ENCODE measurements at regions not wholly inside any gene's neighbourhood (a gene's known extent, or its start where the extent isn't known, plus 50 kb on each side); places are given as distances from the start of the nearest gene placed in this dataset.
"Not testable (repeated sequence)": the region's sequence is repeated elsewhere in the genome, so short reads cannot be mapped to it uniquely, and the experiment has no call there.

DNA sequence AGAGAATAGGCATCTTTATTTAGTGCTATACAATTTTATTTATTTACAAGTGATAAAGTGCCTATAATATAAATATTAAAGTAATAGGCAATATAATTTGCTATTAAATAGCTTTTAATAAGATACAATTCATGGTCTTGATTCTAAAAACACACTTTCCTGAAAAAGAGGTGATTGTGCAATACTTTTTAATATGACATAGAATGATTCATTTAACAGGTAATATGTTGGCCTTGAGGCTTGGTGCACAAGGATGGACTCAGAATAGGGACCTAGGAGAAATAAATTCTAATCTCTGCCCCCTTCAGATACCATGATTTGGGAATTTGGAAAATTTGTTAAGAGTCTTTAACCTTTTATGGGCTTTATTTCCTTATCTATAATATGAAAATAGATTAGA, 149.9 kb upstream of the FUT9 start:
- no peak for DNase-seq (ENCODE audit: low read depth)

DNA sequence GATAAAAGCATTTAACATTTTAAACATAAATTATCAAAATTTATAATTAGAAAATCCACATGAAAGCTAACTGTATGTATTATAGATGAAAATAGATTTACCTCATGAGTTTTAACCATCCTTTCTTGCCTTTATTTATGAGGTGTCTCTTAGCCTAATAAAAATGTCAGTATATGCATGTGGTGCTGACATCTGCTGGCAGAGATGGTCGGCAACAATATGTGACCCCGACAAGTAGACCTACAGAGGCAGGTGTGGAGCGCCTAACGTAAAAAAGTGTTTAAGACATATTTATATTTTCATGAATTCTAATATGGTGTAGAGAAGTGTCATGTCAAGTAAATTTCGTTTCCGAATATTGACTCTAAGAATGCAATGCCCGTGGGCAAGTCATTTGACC, 149.0 kb upstream of the FUT9 start:
- no peak for DNase-seq (ENCODE audit: low read depth)

DNA sequence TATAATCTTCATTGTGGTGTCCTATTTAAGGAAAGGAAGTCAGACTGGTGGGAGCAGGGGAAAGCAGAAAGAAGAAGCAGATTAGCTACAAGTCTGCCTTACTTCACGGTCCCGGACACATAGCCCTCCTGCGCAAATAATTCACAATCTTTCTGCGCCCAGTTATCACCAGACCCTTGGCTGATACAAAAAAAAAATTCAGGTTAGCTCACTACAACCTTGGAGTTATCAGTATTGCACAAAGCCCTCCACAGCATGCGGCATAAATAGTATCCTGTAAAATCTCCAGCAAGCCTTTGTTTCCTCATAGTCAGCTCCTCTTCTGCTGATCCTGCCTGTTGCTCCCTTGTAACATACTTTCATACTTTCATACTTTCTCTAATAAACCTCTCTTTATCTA, 148.6 kb upstream of the FUT9 start:
- DNase-seq (ENCODE audit: low read depth) = no peak

DNA sequence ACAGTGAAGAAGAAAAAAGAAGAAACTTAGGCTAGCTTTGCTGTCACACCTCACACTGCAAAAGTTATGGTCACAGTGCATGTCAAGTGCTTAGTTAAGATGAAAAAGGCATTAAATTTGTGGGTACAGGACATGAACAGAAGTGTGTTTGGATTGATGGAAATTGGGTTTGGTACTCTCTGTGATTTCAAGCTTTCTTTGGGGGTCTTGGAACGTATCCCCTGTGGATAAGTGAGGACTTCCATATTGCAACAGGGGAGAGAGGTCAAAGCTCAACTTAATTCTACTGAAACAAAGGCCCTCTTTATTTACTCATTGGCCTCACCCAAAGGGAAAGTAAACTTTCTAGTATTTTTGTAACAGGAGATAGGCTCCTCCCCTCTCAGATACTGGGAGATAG, 138.3 kb upstream of the FUT9 start:
- DNase-seq (ENCODE audit: low read depth) = no peak

DNA sequence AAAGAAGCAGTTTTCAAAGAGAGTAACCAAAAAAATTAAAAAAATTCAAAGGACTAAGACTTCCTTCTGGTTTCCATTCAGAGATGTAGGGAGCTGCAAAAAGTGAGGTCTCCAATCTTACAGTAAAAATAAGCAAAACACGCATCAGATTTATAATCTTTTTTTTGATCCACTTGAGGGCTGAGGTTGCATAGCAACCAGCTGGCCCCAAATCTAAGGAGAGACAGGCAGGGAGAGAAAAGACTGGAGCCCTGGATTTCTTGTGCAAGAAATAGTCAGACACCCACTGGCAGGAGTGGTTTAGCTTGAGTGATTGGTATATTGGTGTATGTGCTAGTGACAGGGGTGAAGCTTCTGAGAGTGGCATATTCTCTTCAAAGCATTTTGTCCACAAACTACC, 135.9 kb upstream of the FUT9 start:
- no peak for DNase-seq (ENCODE audit: low read depth)

DNA sequence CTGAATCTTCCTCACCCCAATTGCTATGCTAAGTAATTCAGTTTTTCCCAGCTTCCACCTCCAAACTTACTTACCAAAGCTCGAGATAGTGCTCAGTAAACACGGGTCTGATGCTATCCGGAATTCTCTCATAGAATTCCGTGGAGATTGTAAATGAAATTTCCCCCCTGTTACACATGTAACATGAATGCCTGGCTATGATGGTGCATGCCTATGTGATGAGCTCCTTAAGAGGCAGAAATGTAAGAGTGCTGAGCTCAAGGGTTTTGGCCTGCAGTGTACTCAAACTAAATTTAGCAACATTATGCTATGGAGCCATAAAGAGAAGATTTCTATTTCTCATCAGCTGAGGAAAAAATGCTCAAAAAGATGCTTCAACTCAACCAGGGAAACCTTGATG, 133.4 kb upstream of the FUT9 start:
- DNase-seq (ENCODE audit: low read depth) = no peak

DNA sequence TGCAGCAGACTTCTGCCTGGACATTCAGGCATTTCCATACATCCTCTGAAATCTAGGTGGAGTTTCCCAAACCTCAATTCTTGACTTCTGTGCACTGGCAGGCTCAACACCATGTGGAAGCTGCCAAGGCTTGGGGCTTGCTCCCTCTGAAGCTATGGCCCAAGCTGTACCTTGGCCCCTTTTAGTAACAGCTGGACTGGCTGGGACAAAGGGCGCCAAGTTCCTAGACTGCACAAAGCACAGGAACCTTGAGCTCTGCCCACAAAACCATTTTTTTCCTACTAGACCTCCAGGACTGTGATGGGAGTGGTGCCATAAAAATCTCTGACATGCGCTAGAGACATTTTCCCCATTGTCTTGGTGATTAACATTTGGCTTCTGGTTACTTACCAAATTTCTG, 127.1 kb upstream of the FUT9 start:
- DNase-seq (ENCODE audit: low read depth) = not testable (repeated sequence)

DNA sequence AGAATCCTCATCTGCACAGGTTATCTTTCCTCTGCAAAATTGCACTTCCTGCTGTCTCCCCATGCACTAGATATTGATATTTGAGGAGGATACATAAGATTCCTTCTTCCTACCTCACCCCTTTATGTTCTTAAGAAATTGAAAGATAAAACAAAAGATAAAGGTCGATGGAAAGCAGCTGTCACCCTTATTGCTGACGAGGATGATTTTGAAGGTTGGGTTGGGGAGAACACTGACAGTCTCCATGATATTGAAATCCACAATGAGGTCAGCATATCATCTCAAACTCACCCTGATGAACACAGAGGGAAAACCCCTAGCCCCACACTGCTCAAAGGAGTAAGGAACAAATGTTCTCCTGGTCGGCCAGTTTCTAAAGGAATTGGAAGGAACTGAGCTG, 110.6 kb upstream of the FUT9 start:
- no peak for DNase-seq (ENCODE audit: low read depth)

DNA sequence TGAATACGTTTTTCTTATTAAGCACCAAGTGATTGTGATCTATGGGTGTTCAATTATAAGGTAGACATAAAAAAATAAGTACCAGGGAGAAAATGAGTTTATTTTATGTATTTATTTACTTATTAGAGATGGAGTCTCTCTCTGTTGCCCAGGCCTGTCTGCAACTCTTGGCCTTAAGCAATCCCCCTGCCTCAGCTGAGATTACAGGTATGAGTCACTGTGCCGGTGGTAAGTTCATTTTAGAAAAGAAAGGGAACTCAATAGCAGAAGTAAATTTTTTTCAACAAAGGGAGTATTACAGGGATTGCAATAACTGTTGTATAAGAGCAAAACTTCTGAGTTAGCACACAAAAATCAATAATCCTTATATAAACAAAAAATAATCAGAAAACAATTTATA, 98.7 kb upstream of the FUT9 start:
- no peak for DNase-seq (ENCODE audit: low read depth)

DNA sequence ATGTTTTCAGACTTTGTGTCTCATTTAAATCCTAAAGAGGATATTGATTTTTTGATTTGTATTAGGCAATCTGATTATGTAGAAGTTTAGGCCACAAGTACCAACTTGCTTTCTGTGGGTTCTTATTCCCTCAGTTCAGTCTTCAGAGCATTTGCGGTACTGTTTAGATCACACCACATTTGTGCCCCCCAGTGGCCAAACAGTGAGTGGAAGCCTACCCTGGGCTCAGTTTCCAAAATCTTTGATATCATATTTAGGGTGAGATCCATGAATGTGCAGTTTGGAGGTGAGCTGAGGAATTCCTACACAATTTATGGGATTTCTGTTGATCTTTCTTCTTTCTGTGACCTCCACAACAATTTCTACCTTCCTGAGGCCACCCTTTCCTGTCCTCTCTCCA, 92.3 kb upstream of the FUT9 start:
- no peak for DNase-seq (ENCODE audit: low read depth)

DNA sequence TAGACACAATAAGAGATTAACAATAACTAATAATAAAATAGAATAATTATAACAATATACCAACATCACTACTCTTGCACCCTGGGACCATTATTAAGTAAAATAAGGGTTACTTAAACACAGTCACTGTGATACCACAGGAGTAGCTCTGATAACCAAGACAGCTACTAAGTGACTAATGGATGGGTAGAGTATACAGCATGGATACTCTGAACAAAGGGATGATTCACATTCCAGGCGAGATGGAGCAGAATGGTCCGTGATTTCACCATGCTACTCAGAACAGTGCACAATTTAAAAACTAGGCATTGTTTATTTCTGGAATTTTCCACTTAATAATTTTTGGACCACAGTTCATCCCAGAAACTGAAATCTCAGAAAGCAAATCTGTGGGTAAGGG, 80.0 kb upstream of the FUT9 start:
- DNase-seq (ENCODE audit: low read depth) = no peak

DNA sequence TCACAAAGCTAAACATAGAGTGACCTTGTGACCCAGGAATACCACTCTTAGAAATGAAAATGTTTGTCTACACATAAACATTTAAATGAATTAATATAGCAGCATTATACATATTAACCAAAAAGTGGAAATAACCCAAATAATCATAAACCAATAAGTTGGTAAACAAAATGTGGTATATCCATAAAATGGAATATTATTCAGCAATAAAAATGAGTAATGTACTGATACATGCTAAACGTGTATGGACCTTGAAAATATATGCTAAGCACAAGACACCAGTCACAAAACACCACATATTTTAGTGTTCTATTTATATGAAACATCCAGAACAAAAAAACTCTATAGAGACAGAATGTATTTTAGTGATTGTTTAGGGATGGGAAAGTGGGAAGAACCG, 68.9 kb upstream of the FUT9 start:
- no peak for DNase-seq (ENCODE audit: low read depth)

DNA sequence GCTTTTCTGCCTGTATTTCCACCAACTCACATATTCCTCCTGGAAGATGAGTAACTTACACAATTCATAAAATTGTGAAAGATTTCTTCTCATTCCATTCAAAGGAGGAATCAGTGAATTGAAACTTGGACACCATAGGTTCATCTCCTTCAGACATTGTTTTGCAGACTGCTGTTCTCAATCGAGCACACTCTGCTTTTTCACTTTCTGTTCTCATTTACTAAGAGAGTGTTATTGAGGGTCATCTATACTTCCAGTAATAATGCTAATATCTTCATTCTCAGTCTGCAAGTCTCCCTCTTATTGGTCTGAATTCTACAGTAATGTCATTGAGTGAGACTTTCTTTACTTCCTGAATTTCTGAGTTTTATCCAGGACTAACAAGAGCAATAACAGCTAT, 67.5 kb upstream of the FUT9 start:
- no peak for DNase-seq (ENCODE audit: low read depth)

DNA sequence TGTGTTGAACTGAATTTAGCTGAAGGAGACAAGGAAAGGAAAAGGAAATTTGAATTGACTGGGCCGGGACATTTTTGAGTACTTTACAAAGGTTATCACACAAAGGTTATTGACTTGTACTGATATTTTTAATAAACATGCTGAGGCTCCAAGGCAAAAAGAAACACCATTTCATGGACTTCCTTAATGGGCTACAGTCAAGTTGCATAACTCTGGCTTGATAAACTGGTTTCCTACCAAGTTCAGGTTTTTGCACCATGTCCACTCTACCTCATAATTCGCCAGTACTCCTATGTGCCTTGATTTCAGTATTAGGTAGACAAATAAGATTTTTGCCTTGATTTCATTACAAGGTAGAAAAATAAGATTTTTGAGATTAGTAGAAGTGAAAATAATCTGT, 65.8 kb upstream of the FUT9 start:
- no peak for DNase-seq (ENCODE audit: low read depth)

DNA sequence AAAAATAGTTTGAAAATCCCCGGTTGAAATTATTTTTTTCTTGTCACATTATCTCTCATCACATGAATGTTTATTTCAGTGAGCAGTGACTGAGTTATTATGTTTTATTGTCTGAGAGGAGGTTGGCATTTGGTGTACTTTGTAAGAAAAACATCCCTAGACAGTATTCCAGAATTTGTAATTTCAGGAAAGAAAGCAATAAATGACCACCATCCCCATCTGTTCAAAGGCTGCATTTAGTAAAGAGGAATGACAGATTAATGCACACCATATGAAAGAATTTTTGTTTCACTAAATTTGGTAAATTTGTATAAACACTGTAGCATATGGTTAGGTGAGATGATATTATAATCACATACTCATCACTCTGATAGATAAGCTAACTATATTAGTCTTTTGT, 57.1 kb upstream of the FUT9 start:
- no peak for DNase-seq (ENCODE audit: low read depth)

DNA sequence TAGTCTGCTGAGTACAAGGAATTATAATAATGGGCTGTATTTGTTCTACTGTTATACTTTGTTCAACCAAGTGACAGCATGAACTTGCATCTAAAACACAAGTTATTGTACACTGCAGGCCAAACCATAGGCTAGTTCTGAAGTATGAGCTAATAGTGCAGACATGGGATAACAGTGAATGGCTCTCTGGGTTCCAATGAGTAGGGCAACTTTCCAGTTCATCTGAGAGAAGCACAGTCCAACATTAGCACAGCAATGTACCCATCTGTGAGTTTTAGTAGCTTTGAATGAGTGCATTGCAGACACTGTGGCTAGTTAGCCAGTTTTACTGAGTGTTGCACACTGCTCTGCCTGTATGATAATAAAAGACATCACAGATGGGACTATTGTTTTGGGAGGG, 56.5 kb upstream of the FUT9 start:
- DNase-seq (ENCODE audit: low read depth) = no peak

Measured in EH (cell line).